ENCODE measurements at regions not wholly inside any gene's neighbourhood (a gene's known extent, or its start where the extent isn't known, plus 50 kb on each side); places are given as distances from the start of the nearest gene placed in this dataset.

DNA sequence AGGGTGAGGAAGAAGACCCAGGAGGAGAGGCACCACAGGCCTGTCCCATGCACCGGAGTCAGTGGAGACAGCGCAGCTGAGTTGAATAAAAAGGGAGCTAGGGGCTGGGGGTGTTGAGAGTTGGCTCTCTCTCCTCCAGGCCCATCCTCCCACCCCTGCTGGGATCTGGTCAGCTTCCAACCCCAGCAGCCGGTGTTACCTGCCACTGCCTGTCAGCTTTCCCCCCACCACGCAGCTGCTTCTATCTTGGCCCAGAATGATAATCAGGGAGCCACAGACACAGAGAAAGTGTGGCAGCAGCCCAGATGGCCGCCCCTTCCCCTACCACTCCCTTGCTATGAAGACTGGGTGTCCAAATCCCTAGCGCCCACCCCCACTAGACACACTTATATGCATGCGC, 120.6 kb upstream of the RPL38 start:
- intact Hi-C loops (cut with micrococcal nuclease) = no loop called here
- Histone ChIP-seq H3K4me1 (ENCODE audit: control insufficient read depth in 1 of 2, insufficient read depth in 2 of 2, low read length in 2 of 2) (no peaks in the 10 kb centered on the region), H2AFZ (ENCODE audit: low read depth, low read length, poor library complexity, severe bottlenecking) (no peak overlapping the region), H3K4me3 (replicated peaks in 1 of 2; ENCODE audit: low read depth in 1 of 2, low read length in 2 of 2) (no peak overlapping the region), H3K9ac (ENCODE audit: low read length) (no peak overlapping the region), H3K9me3 (ENCODE audit: control insufficient read depth in 1 of 2, insufficient read depth in 1 of 2, low read depth in 1 of 2, low read length in 2 of 2) (peaks cover 8 to 11% of the 10 kb centered on the region in 2 experiments; a peak in 3 of 4 replicates), H3K9me2 (ENCODE audit: insufficient read depth) (no peaks in the 10 kb centered on the region), H3K79me2 (ENCODE audit: insufficient read depth, low read length) (no peaks in the 10 kb centered on the region), H3K27me3 (ENCODE audit: insufficient read depth, low read length) (peaks cover 32% of the 10 kb centered on the region; the same call in 1 of the 2 replicates), H4K20me1 (ENCODE audit: insufficient read depth) (no peaks in the 10 kb centered on the region), H3K36me3 (ENCODE audit: control insufficient read depth in 1 of 2, insufficient read depth in 2 of 2, low read length in 2 of 2) (no peaks in the 10 kb centered on the region), H3K4me2 (ENCODE audit: low read length) (no peak overlapping the region), H3K27ac (ENCODE audit: low read depth, low read length) (no peak overlapping the region)
- RAD21 ChIA-PET (ENCODE audit: low non-redundant PET in 1 of 2, low total read pairs in 2 of 2, uncharacterized antibody in 2 of 2, unreplicated experiment in 2 of 2) = no interaction called here
- POLR2A ChIA-PET = no interaction called here
- no peak for TF ChIP-seq CEBPB (IDR thresholded peaks at IDR 0.05; ENCODE audit: low read depth)
- TF ChIP-seq RAD21 (IDR thresholded peaks at IDR 0.05; ENCODE audit: low read depth) = no peak
- no peak for TF ChIP-seq ZNF274 (IDR thresholded peaks at IDR 0.05; ENCODE audit: low read depth, low read length)
- TF ChIP-seq POLR2A (IDR thresholded peaks at IDR 0.05; ENCODE audit: borderline replicate concordance, extremely low read depth, insufficient read depth, insufficient read length) = no peak
- no peak for TF ChIP-seq SIN3A (IDR thresholded peaks at IDR 0.05; ENCODE audit: low read depth)
- TF ChIP-seq EZH2 (IDR thresholded peaks at IDR 0.05) = no peak
- no peak for TF ChIP-seq SRF (IDR thresholded peaks at IDR 0.05; ENCODE audit: low read depth)
- no peak for TF ChIP-seq FOSL1 (IDR thresholded peaks at IDR 0.05; ENCODE audit: low read depth)
- no peak for TF ChIP-seq YY1 (IDR thresholded peaks at IDR 0.05; ENCODE audit: extremely low read depth, insufficient replicate concordance, low read depth, low read length)
- CTCF ChIA-PET = no interaction called here
- DNase-seq (ENCODE audit: low read depth, low spot score) (no peak), ATAC-seq (no peak)
- no TSS peak for BruUV-seq (replicated peaks)

DNA sequence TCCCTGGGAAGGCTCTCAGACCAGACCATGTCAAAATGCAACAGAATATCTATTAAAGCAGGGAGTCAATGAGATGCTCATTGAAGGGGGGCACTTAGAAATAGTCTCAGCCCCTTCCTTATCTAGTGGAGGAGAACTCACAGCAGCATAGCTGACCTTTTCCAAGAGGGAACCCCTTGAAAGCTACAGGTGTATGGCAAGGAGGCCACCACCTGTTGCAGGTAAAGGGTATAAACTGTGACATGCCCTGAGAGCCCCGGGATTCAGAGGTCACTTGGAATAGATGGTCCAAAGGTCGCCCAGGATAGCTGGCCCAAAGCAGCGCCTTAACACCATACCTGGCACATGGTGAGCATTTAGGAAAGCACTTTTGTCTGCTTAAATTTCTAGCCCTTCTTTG, 120.2 kb upstream of the RPL38 start:
- Histone ChIP-seq H3K9me2 (ENCODE audit: insufficient read depth) (no peaks in the 10 kb centered on the region), H3K36me3 (ENCODE audit: control insufficient read depth in 1 of 2, insufficient read depth in 2 of 2, low read length in 2 of 2) (no peaks in the 10 kb centered on the region), H3K4me2 (ENCODE audit: low read length) (no peak overlapping the region), H3K9me3 (ENCODE audit: control insufficient read depth in 1 of 2, insufficient read depth in 1 of 2, low read depth in 1 of 2, low read length in 2 of 2) (peaks cover 8 to 11% of the 10 kb centered on the region in 2 experiments; a peak in 3 of 4 replicates), H4K20me1 (ENCODE audit: insufficient read depth) (no peaks in the 10 kb centered on the region), H3K27ac (ENCODE audit: low read depth, low read length) (no peak overlapping the region), H3K27me3 (ENCODE audit: insufficient read depth, low read length) (peaks cover 35% of the 10 kb centered on the region; the same call in 1 of the 2 replicates), H2AFZ (ENCODE audit: low read depth, low read length, poor library complexity, severe bottlenecking) (no peak overlapping the region), H3K79me2 (ENCODE audit: insufficient read depth, low read length) (no peaks in the 10 kb centered on the region), H3K9ac (ENCODE audit: low read length) (no peak overlapping the region), H3K4me3 (replicated peaks in 1 of 2; ENCODE audit: low read depth in 1 of 2, low read length in 2 of 2) (no peak overlapping the region), H3K4me1 (ENCODE audit: control insufficient read depth in 1 of 2, insufficient read depth in 2 of 2, low read length in 2 of 2) (no peaks in the 10 kb centered on the region)
- BruUV-seq (replicated peaks) = no TSS peak
- ChIA-PET CTCF (no interaction called here), RAD21 (ENCODE audit: low non-redundant PET in 1 of 2, low total read pairs in 2 of 2, uncharacterized antibody in 2 of 2, unreplicated experiment in 2 of 2) (no interaction called here), POLR2A (no interaction called here)
- intact Hi-C loops (cut with micrococcal nuclease) = no loop called here
- DNase-seq (ENCODE audit: low read depth, low spot score) (no peak), ATAC-seq (no peak)
- TF ChIP-seq CBX3 (IDR thresholded peaks at IDR 0.05; ENCODE audit: low read depth) = no peak
- TF ChIP-seq, protein P1, sequence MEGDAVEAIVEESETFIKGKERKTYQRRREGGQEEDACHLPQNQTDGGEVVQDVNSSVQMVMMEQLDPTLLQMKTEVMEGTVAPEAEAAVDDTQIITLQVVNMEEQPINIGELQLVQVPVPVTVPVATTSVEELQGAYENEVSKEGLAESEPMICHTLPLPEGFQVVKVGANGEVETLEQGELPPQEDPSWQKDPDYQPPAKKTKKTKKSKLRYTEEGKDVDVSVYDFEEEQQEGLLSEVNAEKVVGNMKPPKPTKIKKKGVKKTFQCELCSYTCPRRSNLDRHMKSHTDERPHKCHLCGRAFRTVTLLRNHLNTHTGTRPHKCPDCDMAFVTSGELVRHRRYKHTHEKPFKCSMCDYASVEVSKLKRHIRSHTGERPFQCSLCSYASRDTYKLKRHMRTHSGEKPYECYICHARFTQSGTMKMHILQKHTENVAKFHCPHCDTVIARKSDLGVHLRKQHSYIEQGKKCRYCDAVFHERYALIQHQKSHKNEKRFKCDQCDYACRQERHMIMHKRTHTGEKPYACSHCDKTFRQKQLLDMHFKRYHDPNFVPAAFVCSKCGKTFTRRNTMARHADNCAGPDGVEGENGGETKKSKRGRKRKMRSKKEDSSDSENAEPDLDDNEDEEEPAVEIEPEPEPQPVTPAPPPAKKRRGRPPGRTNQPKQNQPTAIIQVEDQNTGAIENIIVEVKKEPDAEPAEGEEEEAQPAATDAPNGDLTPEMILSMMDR (IDR thresholded peaks at IDR 0.05 in 2 of 3, conservative IDR thresholded peaks at IDR 0.05 in 1 of 3; ENCODE audit: borderline replicate concordance in 1 of 3, insufficient read depth in 1 of 3, low read depth in 2 of 3, low read length in 2 of 3) = no peak
- no peak for TF ChIP-seq JUND (IDR thresholded peaks at IDR 0.05)
- TF ChIP-seq, protein P2, sequence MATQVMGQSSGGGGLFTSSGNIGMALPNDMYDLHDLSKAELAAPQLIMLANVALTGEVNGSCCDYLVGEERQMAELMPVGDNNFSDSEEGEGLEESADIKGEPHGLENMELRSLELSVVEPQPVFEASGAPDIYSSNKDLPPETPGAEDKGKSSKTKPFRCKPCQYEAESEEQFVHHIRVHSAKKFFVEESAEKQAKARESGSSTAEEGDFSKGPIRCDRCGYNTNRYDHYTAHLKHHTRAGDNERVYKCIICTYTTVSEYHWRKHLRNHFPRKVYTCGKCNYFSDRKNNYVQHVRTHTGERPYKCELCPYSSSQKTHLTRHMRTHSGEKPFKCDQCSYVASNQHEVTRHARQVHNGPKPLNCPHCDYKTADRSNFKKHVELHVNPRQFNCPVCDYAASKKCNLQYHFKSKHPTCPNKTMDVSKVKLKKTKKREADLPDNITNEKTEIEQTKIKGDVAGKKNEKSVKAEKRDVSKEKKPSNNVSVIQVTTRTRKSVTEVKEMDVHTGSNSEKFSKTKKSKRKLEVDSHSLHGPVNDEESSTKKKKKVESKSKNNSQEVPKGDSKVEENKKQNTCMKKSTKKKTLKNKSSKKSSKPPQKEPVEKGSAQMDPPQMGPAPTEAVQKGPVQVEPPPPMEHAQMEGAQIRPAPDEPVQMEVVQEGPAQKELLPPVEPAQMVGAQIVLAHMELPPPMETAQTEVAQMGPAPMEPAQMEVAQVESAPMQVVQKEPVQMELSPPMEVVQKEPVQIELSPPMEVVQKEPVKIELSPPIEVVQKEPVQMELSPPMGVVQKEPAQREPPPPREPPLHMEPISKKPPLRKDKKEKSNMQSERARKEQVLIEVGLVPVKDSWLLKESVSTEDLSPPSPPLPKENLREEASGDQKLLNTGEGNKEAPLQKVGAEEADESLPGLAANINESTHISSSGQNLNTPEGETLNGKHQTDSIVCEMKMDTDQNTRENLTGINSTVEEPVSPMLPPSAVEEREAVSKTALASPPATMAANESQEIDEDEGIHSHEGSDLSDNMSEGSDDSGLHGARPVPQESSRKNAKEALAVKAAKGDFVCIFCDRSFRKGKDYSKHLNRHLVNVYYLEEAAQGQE (IDR thresholded peaks at IDR 0.05; ENCODE audit: low read depth) = no peak
- TF ChIP-seq SRF (IDR thresholded peaks at IDR 0.05; ENCODE audit: low read depth) = no peak
- TF ChIP-seq EZH2phosphoT487 (IDR thresholded peaks at IDR 0.05; ENCODE audit: borderline replicate concordance) = no peak
- no peak for TF ChIP-seq TCF7L2 (IDR thresholded peaks at IDR 0.05; ENCODE audit: borderline replicate concordance, extremely low read depth, insufficient read depth, insufficient read length)
- no peak for TF ChIP-seq ZNF274 (IDR thresholded peaks at IDR 0.05; ENCODE audit: low read depth, low read length)

Measured in HCT116 (cell line).